A549 (cell line): ENCODE measurements at regions not wholly inside any gene's neighbourhood (a gene's known extent, or its start where the extent isn't known, plus 50 kb on each side); places are given as distances from the start of the nearest gene placed in this dataset.

ENCODE experiments used
- ATAC-seq, 2 experiments: fragments of 200-7000 bp in 1 of 2; fragments of >200 bp in 1 of 2; cut with Nextera tagmentation in 1 of 2; cut with Tn5 transposase in 1 of 2; 3 replicates each; pipeline versions ENCODE4 v1.8.0 to v1.9.1; 2018 to 2020; ENCODE audit warnings: mild to moderate bottlenecking in 1 of 2, moderate library complexity in 1 of 2
- CTCF ChIA-PET: fragments of 300-600 bp; sonication (Branson Sonifier 250); formaldehyde crosslinking; extraction: SDS; loops from one replicate; lab custom pipeline; 2021; ENCODE audit warnings: antibody characterized with exemption, inconsistent platforms; lab: Yijun Ruan, JAX
- POLR2A ChIA-PET: fragments of 350-600 bp; formaldehyde crosslinking; extraction: SDS; loops from one replicate; lab custom pipeline; 2021; ENCODE audit warnings: antibody characterized with exemption, inconsistent platforms; lab: Yijun Ruan, JAX
- DNase-seq, 2 experiments: peaks; one replicate each; pipeline versions ENCODE4 v3.0.0 to v3.0.0-alpha.2; 2011 to 2016; ENCODE audit warnings: low read depth in 1 of 2, low spot score in 1 of 2
- FAIRE-seq: peaks from 2 replicates; lab custom pipeline; 2011; peaks lifted over from hg19 to GRCh38; lab: Jason Lieb, UNC
- H3K27ac ChIP-seq, 2 experiments: fragments of >200 bp; sonication (Bioruptor Twin); formaldehyde crosslinking; 3 replicates each; pipeline ENCODE4 v1.5.1; 2016 to 2017
- H3K4me1 ChIP-seq: fragments of >200 bp; sonication (Bioruptor Twin); formaldehyde crosslinking; 3 replicates; pipeline ENCODE4 v1.6.1; 2016
- H3K4me2 ChIP-seq: fragments of >200 bp; sonication (Bioruptor Twin); formaldehyde crosslinking; 3 replicates; pipeline ENCODE4 v1.6.1; 2016
- H3K4me3 ChIP-seq: fragments of >200 bp; sonication (Bioruptor Twin); formaldehyde crosslinking; 3 replicates; pipeline ENCODE4 v1.5.1; 2016
- H3K9me3 ChIP-seq: fragments of >200 bp; sonication (Bioruptor Twin); formaldehyde crosslinking; 3 replicates; pipeline ENCODE4 v1.6.1; 2016
- ATOH8 ChIP-seq: fragments of 250-450 bp; sonication (Bioruptor Pico); IDR thresholded peaks from 2 replicates; pipeline ENCODE4 v1.5.0; 2020; ENCODE audit warnings: low read depth, mild to moderate bottlenecking, moderate library complexity
- CBX2 ChIP-seq: fragments of 200-600 bp; sonication (generic); IDR thresholded peaks from 2 replicates; pipeline ENCODE4 v1.6.1; 2016; ENCODE audit warnings: low read depth, mild to moderate bottlenecking, borderline replicate concordance
- CTCF ChIP-seq: fragments of >200 bp; sonication (Bioruptor Twin); formaldehyde crosslinking; IDR thresholded peaks from 3 replicates; pipeline ENCODE4 v1.5.1; 2016
- EHF ChIP-seq: fragments of 250-450 bp; sonication (Bioruptor Pico); IDR thresholded peaks from 2 replicates; pipeline ENCODE4 v1.5.0; 2020; ENCODE audit warnings: mild to moderate bottlenecking
- ESRRA ChIP-seq: fragments of 150-350 bp; IDR thresholded peaks from 2 replicates; pipeline ENCODE4 v1.6.1; 2014; ENCODE audit warnings: mild to moderate bottlenecking, low read length, borderline replicate concordance
- GATA3 ChIP-seq: IDR thresholded peaks from 2 replicates; pipeline ENCODE4 v1.6.1; 2012; ENCODE audit warnings: borderline replicate concordance
- HDAC2 ChIP-seq: fragments of 200-600 bp; sonication (generic); IDR thresholded peaks from 2 replicates; pipeline ENCODE4 v1.6.1; 2016
- HOXB5 ChIP-seq: fragments of 250-450 bp; sonication (Bioruptor Pico); IDR thresholded peaks from 2 replicates; pipeline ENCODE4 v1.5.0; 2020; ENCODE audit warnings: mild to moderate bottlenecking, moderate library complexity
- KDM1A ChIP-seq: fragments of 200-600 bp; sonication (generic); IDR thresholded peaks from 2 replicates; pipeline ENCODE4 v1.6.1; 2016; ENCODE audit warnings: low read depth, mild to moderate bottlenecking
- KDM5A ChIP-seq: fragments of 200-600 bp; sonication (generic); IDR thresholded peaks from 2 replicates; pipeline ENCODE4 v1.6.1; 2016; ENCODE audit warnings: antibody characterized with exemption, mild to moderate bottlenecking
- MAFK ChIP-seq: fragments of 450-650 bp; IDR thresholded peaks from 2 replicates; pipeline ENCODE4 v1.6.1; 2014; ENCODE audit not compliant: partially characterized antibody
- MAZ ChIP-seq: fragments of 150-350 bp; IDR thresholded peaks from 2 replicates; pipeline ENCODE4 v1.6.1; 2014; ENCODE audit warnings: antibody characterized with exemption, low read depth, low read length, borderline replicate concordance
- NPAS2 ChIP-seq: fragments of 250-450 bp; sonication (Bioruptor Pico); IDR thresholded peaks from 2 replicates; pipeline ENCODE4 v1.8.0; 2022; ENCODE audit warnings: mild to moderate bottlenecking, moderate library complexity, borderline replicate concordance
- POLR2A ChIP-seq: IDR thresholded peaks from 2 replicates; pipeline ENCODE4 v1.6.1; 2012; ENCODE audit warnings: mild to moderate bottlenecking, low read length
- RCOR1 ChIP-seq: fragments of 150-350 bp; IDR thresholded peaks from 2 replicates; pipeline ENCODE4 v1.6.1; 2014; ENCODE audit warnings: antibody characterized with exemption, low read length, low read depth
- RNF2 ChIP-seq: fragments of 200-600 bp; sonication (generic); IDR thresholded peaks from 2 replicates; pipeline ENCODE4 v1.6.1; 2016; ENCODE audit warnings: low read depth, mild to moderate bottlenecking, antibody characterized with exemption, moderate library complexity, borderline replicate concordance
- SREBF2 ChIP-seq: fragments of 450-650 bp; IDR thresholded peaks from 2 replicates; pipeline ENCODE4 v1.6.1; 2014; ENCODE audit warnings: mild to moderate bottlenecking, moderate library complexity
- TFCP2L1 ChIP-seq: fragments of 250-450 bp; sonication (Bioruptor Pico); IDR thresholded peaks from 2 replicates; pipeline ENCODE4 v1.5.0; 2021; ENCODE audit warnings: mild to moderate bottlenecking
- WGBS: methylation state at CpG from one replicate; pipeline ENCODE4 v1.1.6; 2017; ENCODE audit errors: missing lambda C conversion rate; 5-methylcytosine and 5-hydroxymethylcytosine counted together
- TF ChIP-seq, protein P1 (sequence below): IDR thresholded peaks from 2 replicates; pipeline ENCODE4 v1.6.1; 2012
- TF ChIP-seq, protein P2 (sequence below): fragments of >200 bp; sonication (Bioruptor Twin); formaldehyde crosslinking; IDR thresholded peaks from 3 replicates; pipeline ENCODE4 v1.6.1; 2016

DNA sequence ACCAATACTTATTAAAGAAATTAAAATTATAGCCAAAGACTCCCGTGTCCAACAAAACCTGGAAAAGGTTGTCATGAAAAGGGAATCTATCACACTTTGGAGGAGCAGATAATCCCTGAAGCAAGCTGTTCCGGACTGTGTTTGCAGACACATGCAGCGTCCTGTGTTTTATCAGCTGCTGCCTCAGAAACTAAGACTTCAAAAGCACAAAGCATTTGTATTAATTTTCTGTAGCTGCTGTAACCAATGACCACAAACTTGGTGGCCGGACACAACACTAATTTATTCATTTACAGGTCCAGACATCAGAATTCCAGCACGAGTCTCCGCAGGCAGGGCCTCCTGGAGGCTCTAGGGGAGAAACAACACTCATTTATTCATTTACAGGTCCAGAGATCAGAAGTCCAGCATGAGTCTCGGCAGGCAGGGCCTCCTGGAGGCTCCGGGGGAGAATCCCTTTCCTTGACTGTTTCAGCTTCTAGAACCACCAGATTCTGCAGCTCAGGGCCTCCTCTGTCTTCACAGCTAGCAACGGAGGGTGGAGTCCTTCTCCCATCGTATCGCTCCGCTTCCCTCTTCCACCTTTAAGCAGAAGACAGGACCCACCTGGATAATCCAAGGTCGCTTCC, 465.3 kb downstream of the BRD1 start (continued):
- TF ChIP-seq CTCF (no peak), MAZ (no peak), KDM1A (no peak)

DNA sequence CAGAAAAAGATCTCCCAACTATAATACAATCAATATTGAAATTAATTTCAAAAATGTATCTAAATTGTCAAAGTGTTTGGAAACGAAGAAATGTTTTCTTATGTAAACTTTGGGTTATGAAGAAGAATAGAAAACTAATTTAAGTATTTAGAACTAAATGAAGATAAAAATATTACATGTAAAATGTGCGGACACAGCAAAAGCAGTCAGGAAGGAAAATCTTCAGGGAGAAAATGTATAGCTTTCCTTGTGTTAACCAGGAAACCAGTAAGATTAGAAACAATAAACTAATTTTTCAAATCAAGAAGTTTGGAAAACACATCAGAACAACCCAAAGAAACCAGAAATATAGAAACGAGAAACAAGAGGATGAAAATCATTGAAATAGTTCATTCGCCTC, 466.5 kb downstream of the BRD1 start:
- FAIRE-seq (no peak), ATAC-seq (no peak), DNase-seq (no peak)
- Histone ChIP-seq H3K4me2 (no peak overlapping the region), H3K4me1 (no peaks in the 10 kb centered on the region), H3K4me3 (no peak overlapping the region), H3K9me3 (no peaks in the 10 kb centered on the region), H3K27ac (no peak overlapping the region)
- 7% methylated on average over 4 of the region's 4 CpGs for WGBS
- ChIA-PET POLR2A (no interaction called here), CTCF (no interaction called here)
- TF ChIP-seq NPAS2 (CRISPR knock-in tag) (no peak), MAFK (peak; percentile 43), ATOH8 (CRISPR knock-in tag) (no peak)

- no peak overlapping the region for H3K4me2 ChIP-seq
- DNase-seq (no peak), ATAC-seq (no peak), FAIRE-seq (no peak)
- POLR2A ChIA-PET: no interaction called here
- H3K4me1 ChIP-seq: no peaks in the 10 kb centered on the region
- H3K27ac ChIP-seq: no peak overlapping the region
- CTCF ChIA-PET: no interaction called here
- H3K4me3 ChIP-seq: no peak overlapping the region
- TF ChIP-seq, protein P1, sequence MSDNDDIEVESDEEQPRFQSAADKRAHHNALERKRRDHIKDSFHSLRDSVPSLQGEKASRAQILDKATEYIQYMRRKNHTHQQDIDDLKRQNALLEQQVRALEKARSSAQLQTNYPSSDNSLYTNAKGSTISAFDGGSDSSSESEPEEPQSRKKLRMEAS: no peak
- 32% methylated on average over 3 of the region's 3 CpGs for WGBS
- H3K9me3 ChIP-seq: no peaks in the 10 kb centered on the region
Observed at GRCh38 chr22:49360746-49361145, 466.9 kb downstream of the BRD1 start.

GRCh38 chr22:49359076-49359475, 468.6 kb downstream of the BRD1 start:
- DNase-seq: no peak
- no peaks in the 10 kb centered on the region for H3K4me1 ChIP-seq
- H3K27ac ChIP-seq: no peak overlapping the region
- ChIA-PET CTCF (interaction anchor here (1.8 kb wide), 1 partner anchor 54 kb away, joined by 5 read pairs; no protein-coding TSS in a partner anchor), POLR2A (no interaction called here)
- WGBS: under 1% methylated on average over 8 of the region's 8 CpGs
- TF ChIP-seq RCOR1 (no peak), CBX2 (no peak), HDAC2 (no peak), ESRRA (no peak), POLR2A (no peak), NPAS2 (CRISPR knock-in tag) (no peak), GATA3 (no peak), SREBF2 (no peak), HOXB5 (CRISPR knock-in tag) (no peak), RNF2 (no peak), TFCP2L1 (CRISPR knock-in tag) (no peak), EHF (CRISPR knock-in tag) (no peak), KDM5A (no peak)
- TF ChIP-seq, protein P2, sequence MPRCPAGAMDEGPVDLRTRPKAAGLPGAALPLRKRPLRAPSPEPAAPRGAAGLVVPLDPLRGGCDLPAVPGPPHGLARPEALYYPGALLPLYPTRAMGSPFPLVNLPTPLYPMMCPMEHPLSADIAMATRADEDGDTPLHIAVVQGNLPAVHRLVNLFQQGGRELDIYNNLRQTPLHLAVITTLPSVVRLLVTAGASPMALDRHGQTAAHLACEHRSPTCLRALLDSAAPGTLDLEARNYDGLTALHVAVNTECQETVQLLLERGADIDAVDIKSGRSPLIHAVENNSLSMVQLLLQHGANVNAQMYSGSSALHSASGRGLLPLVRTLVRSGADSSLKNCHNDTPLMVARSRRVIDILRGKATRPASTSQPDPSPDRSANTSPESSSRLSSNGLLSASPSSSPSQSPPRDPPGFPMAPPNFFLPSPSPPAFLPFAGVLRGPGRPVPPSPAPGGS: no peak
- no peak for ATAC-seq
- no peak overlapping the region for H3K4me2 ChIP-seq
- H3K4me3 ChIP-seq: no peak overlapping the region
- FAIRE-seq: no peak
- no peaks in the 10 kb centered on the region for H3K9me3 ChIP-seq
